Lower lobe of right lung (tissue), 2 donors: ENCODE measurements at regions not wholly inside any gene's neighbourhood (a gene's known extent, or its start where the extent isn't known, plus 50 kb on each side); places are given as distances from the start of the nearest gene placed in this dataset.

ENCODE experiments used
- ATAC-seq, 2 donors: fragments of 200-7000 bp; cut with Tn5 transposase; one replicate each; pipeline ENCODE4 v1.9.1; 2020 to 2022; ENCODE audit warnings: mild to moderate bottlenecking in 2 of 2, moderate library complexity in 2 of 2
- DNase-seq: peaks from one replicate; pipeline ENCODE4 v3.0.0-alpha.2; 2020
- H3K27ac ChIP-seq: fragments of 200-600 bp; one replicate; pipeline ENCODE4 v1.8.0; 2022
- H3K27me3 ChIP-seq: fragments of 200-600 bp; one replicate; pipeline ENCODE4 v1.8.0; 2022; ENCODE audit warnings: low read depth
- H3K36me3 ChIP-seq: fragments of 200-600 bp; one replicate; pipeline ENCODE4 v1.8.0; 2022; ENCODE audit warnings: mild to moderate bottlenecking
- H3K4me1 ChIP-seq: fragments of 200-600 bp; one replicate; pipeline ENCODE4 v1.8.0; 2022
- H3K4me3 ChIP-seq: fragments of 200-600 bp; one replicate; pipeline ENCODE4 v1.8.0; 2022; ENCODE audit warnings: mild to moderate bottlenecking
- H3K9me3 ChIP-seq: fragments of 200-600 bp; one replicate; pipeline ENCODE4 v1.8.0; 2022
- intact Hi-C: fragments of 100-400 bp; cut with DNase I; formaldehyde crosslinking; loops from one replicate; pipeline ENCODE4 v1.11.0; 2022
- TF ChIP-seq, protein P1 (sequence below): fragments of 200-600 bp; IDR thresholded peaks from one replicate; pipeline ENCODE4 v1.8.0; 2022; ENCODE audit warnings: antibody characterized with exemption, mild to moderate bottlenecking
- donor health status: DM: no; HTN: yes; CAD: no; lungs with severe emphysema.

DNA sequence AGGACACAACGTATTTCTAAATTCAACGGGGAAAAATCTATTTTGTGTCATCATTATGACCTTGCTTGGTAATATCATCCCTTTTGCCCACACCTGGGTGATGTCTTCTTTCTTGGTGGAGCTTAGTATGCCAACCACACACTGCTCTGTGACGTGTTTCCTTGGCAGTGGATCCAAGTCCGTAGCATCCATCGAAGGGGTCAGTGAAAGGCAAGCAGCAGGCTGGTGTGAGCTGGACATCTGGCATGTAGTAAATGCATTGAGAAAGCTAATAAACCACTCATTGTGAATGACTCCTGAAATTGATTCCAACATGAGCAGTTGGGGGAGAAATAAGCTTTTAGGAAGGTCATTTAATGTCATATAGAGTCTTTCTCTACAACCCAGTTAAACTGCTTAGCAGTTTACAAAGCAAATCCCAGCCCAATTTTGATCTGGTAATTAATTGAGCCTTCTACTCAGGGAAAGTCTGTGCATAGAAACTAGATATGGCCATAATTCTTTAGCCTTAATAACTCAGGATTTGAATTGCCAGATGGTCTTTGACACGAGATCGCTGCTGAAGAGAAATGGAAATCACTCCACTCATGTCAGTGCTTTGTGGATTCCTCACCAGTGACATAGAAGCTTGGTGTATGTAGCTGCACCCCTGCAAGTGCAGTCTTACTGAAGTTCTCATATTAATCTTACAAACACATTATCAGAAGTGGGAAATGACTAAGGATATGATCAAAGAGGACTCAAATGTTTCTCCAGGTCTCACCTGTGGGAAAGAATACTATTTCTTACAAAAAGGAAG, 494.8 kb downstream of the CMPK2 start:
- ATAC-seq: no peak
- Histone ChIP-seq H3K4me1 (no peaks in the 10 kb centered on the region), H3K27ac (no peak overlapping the region), H3K27me3 (no peaks in the 10 kb centered on the region), H3K4me3 (no peak overlapping the region), H3K36me3 (no peaks in the 10 kb centered on the region), H3K9me3 (peaks cover 8% of the 10 kb centered on the region)
- TF ChIP-seq, protein P1, sequence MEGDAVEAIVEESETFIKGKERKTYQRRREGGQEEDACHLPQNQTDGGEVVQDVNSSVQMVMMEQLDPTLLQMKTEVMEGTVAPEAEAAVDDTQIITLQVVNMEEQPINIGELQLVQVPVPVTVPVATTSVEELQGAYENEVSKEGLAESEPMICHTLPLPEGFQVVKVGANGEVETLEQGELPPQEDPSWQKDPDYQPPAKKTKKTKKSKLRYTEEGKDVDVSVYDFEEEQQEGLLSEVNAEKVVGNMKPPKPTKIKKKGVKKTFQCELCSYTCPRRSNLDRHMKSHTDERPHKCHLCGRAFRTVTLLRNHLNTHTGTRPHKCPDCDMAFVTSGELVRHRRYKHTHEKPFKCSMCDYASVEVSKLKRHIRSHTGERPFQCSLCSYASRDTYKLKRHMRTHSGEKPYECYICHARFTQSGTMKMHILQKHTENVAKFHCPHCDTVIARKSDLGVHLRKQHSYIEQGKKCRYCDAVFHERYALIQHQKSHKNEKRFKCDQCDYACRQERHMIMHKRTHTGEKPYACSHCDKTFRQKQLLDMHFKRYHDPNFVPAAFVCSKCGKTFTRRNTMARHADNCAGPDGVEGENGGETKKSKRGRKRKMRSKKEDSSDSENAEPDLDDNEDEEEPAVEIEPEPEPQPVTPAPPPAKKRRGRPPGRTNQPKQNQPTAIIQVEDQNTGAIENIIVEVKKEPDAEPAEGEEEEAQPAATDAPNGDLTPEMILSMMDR: no peak
- intact Hi-C loops: no loop called here
- no peak for DNase-seq

DNA sequence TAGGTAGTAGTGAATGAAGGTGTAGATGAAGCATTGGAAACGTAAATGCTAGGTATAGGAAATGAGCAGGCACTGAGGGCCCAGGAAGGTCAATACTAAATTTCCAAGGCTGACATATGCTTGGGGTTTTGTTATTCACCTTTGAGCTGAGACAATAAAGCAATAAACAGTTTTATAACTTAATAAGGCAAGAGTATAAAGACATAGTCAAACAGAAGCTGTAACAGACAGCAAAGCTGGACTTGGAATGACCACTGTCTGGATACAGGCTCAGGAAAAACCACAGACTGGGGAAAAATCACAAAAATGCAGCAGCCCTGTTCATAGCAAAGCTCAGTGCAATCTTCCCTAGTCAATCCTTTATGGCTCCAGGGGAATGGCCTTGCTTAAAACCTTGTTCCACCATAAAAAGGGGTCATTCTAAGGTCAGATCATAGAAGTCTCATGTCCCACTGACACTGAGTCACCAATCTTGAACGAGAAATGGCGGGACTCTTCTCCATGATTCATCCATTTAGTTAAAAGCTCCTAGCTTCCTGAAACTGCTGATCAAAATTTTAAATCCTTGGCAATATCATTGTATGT, 493.3 kb downstream of the CMPK2 start:
- H3K9me3 ChIP-seq: peaks cover 17% of the 10 kb centered on the region
- H3K36me3 ChIP-seq: no peaks in the 10 kb centered on the region
- no peak for ATAC-seq
- H3K27me3 ChIP-seq: no peaks in the 10 kb centered on the region
- no peaks in the 10 kb centered on the region for H3K4me1 ChIP-seq
- TF ChIP-seq, protein P1: no peak
- no peak overlapping the region for H3K27ac ChIP-seq
- no peak for DNase-seq
- no peak overlapping the region for H3K4me3 ChIP-seq
- intact Hi-C loops: no loop called here

DNA sequence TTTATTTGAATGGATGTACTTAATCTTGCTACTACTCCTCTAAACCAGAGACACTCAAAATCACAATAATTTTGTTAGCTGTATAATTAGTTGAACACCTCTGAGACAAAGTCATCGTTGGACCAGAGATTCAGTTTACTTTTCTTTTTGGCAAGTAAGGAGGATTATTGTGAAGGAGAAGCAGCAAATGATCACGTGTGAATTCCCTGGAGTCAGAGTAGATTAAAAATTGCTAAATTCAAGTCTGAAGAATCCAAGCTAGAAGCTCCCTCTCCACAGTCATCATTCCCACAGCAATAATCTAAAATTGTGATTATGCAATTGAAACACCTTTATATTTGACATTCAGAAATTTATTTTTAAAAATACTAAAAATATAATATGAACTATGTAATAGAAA, 484.4 kb downstream of the CMPK2 start:
- Histone ChIP-seq H3K36me3 (no peaks in the 10 kb centered on the region), H3K9me3 (peaks cover 15% of the 10 kb centered on the region), H3K27ac (no peak overlapping the region), H3K4me1 (no peaks in the 10 kb centered on the region), H3K27me3 (no peaks in the 10 kb centered on the region), H3K4me3 (no peak overlapping the region)
- no peak for DNase-seq
- TF ChIP-seq, protein P1: no peak
- intact Hi-C loops: no loop called here
- no peak for ATAC-seq

DNA sequence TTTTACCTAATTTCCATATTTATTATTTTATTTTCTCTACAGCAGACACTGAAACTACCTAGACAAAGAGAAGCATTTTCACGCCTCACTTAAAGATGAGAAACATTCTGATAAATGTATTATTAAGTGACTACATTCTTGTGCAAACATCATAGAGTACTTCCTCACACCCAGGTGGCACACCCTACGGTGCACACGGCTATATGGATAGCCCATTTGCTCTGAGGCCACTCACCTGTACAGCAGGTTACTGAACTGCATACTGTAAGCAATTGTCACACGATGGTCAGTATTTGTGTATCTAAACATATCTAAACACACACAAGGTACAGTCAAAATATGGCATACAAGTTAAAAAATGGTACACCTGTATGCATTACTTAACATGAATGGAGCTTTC, 481.4 kb downstream of the CMPK2 start:
- ATAC-seq: no peak
- H3K36me3 ChIP-seq: no peaks in the 10 kb centered on the region
- H3K27me3 ChIP-seq: no peaks in the 10 kb centered on the region
- DNase-seq: no peak
- no peak overlapping the region for H3K4me3 ChIP-seq
- TF ChIP-seq, protein P1: no peak
- no peaks in the 10 kb centered on the region for H3K4me1 ChIP-seq
- H3K9me3 ChIP-seq: no peaks in the 10 kb centered on the region
- H3K27ac ChIP-seq: no peak overlapping the region
- intact Hi-C loops: no loop called here

DNA sequence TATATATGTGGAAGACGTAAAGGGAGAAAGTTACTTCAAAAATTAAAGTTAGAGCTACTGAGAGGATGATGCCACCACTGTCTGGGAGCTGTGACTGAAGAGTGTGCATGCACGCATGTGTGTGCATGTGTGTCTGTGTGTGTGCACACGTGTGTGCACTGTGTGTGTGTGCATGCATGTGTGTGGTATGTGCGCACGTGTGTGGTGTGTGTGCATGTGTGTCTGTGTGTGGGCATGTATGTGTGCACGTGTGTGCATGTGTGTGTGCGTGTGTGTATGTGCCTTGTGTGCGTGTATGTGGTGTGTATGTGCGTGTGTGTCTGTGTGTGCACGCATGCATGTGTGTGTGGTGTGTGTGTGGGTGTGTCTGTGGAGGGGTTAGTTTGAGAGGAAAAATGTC, 473.4 kb downstream of the CMPK2 start:
- no peaks in the 10 kb centered on the region for H3K27me3 ChIP-seq
- DNase-seq (no peak), ATAC-seq (no peak)
- TF ChIP-seq, protein P1: no peak
- H3K27ac ChIP-seq: no peak overlapping the region
- H3K36me3 ChIP-seq: no peaks in the 10 kb centered on the region
- no peaks in the 10 kb centered on the region for H3K4me1 ChIP-seq
- no peak overlapping the region for H3K4me3 ChIP-seq
- intact Hi-C loops: no loop called here
- no peaks in the 10 kb centered on the region for H3K9me3 ChIP-seq
